Upper lobe of left lung (tissue), 6 donors: ENCODE measurements at regions not wholly inside any gene's neighbourhood (a gene's known extent, or its start where the extent isn't known, plus 50 kb on each side); places are given as distances from the start of the nearest gene placed in this dataset.

Experiments used
- ATAC-seq, 2 donors: fragments of 200-7000 bp; cut with Tn5 transposase; one replicate each; pipeline ENCODE4 v1.9.1; 2022; ENCODE audit warnings: mild to moderate bottlenecking in 2 of 2, moderate library complexity in 2 of 2; ENCODE audit not compliant: low FRiP score in 2 of 2
- DNase-seq, 2 donors: peaks; one replicate each; pipeline ENCODE4 v3.0.0-alpha.2; 2019 to 2020
- H3K27ac ChIP-seq, 4 donors: fragments of 200-600 bp; sonication (generic); one replicate each; pipeline ENCODE4 v1.5.1; 2016 to 2019
- H3K27me3 ChIP-seq, 4 donors: fragments of 200-600 bp; sonication (generic); one replicate each; pipeline ENCODE4 v1.5.1; 2017 to 2019
- H3K36me3 ChIP-seq, 4 donors: fragments of 200-600 bp; sonication (generic); one replicate each; pipeline ENCODE4 v1.5.1; 2016 to 2019
- H3K4me1 ChIP-seq, 4 donors: fragments of 200-600 bp; sonication (generic); one replicate each; pipeline ENCODE4 v1.5.1; 2018 to 2019
- H3K4me3 ChIP-seq, 4 donors: fragments of 200-600 bp; sonication (generic); one replicate each; pipeline ENCODE4 v1.5.1; 2017 to 2019; ENCODE audit warnings: mild to moderate bottlenecking in 2 of 4, moderate library complexity in 1 of 4
- H3K9me3 ChIP-seq, 4 donors: fragments of 200-600 bp; sonication (generic); one replicate each; pipeline ENCODE4 v1.5.1; 2018 to 2019
- EP300 ChIP-seq, 4 donors: sonication (generic); formaldehyde crosslinking; IDR thresholded peaks; one replicate each; pipeline ENCODE4 v1.5.1; 2017; ENCODE audit warnings: antibody characterized with exemption in 4 of 4, control low read depth in 2 of 4
- POLR2A ChIP-seq, 4 donors: fragments of 450-650 bp; IDR thresholded peaks; one replicate each; pipeline ENCODE4 v1.5.1; 2016 to 2017; ENCODE audit warnings: antibody characterized with exemption in 4 of 4, mild to moderate bottlenecking in 2 of 4
- POLR2AphosphoS5 ChIP-seq, 2 donors: sonication (generic); formaldehyde crosslinking; IDR thresholded peaks; one replicate each; pipeline ENCODE4 v1.5.1; 2017; ENCODE audit warnings: antibody characterized with exemption in 2 of 2
- WGBS, 2 donors: methylation state at CpG; one replicate each; pipeline ENCODE4 v1.1.5; 2017 to 2018; 5-methylcytosine and 5-hydroxymethylcytosine counted together
- TF ChIP-seq, protein P1 (sequence below), 6 experiments: fragments of 450-650 bp in 4 of 6; fragments of 200-600 bp in 2 of 6; sonication (generic) in 2 of 6; IDR thresholded peaks; one replicate each; pipeline ENCODE4 v1.5.1; 2016 to 2019; ENCODE audit warnings: antibody characterized with exemption in 6 of 6
- donor health status: DM: no; HTN: no; CAD: no; lungs with moderate emphysema.
- donor health status: DM: no; HTN: yes; CAD: no; lungs with severe emphysema.

DNA sequence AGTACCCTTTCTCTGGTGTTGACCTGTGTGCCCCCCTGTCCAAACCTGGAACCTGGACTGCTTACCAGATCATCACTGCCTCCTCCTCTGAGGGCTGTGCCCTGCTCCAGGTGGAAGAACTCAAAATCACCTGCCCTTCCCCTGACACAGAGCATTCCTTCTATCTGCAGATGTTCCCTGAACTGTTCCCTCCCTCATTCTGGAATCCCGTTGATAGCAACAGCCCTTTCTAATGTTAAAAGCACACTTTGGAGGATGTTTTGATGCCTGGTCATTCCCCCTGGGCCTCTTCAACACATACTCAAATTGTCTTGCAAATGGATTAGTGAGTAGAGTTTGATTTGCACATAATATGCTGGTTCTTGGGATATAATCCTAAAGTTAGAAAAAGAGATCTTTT lies 225.8 kb downstream of the FGF13 start:
- Histone ChIP-seq H3K4me3 (no peak overlapping the region), H3K27ac (no peak overlapping the region), H3K4me1 (no peaks in the 10 kb centered on the region), H3K36me3 (no peaks in the 10 kb centered on the region), H3K9me3 (no peaks in the 10 kb centered on the region), H3K27me3 (no peaks in the 10 kb centered on the region)
- ATAC-seq = no peak
- DNase-seq = no peak
- no peak for TF ChIP-seq POLR2AphosphoS5 (IDR thresholded peaks at IDR 0.05)
- TF ChIP-seq, protein P1, sequence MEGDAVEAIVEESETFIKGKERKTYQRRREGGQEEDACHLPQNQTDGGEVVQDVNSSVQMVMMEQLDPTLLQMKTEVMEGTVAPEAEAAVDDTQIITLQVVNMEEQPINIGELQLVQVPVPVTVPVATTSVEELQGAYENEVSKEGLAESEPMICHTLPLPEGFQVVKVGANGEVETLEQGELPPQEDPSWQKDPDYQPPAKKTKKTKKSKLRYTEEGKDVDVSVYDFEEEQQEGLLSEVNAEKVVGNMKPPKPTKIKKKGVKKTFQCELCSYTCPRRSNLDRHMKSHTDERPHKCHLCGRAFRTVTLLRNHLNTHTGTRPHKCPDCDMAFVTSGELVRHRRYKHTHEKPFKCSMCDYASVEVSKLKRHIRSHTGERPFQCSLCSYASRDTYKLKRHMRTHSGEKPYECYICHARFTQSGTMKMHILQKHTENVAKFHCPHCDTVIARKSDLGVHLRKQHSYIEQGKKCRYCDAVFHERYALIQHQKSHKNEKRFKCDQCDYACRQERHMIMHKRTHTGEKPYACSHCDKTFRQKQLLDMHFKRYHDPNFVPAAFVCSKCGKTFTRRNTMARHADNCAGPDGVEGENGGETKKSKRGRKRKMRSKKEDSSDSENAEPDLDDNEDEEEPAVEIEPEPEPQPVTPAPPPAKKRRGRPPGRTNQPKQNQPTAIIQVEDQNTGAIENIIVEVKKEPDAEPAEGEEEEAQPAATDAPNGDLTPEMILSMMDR (IDR thresholded peaks at IDR 0.05) = no peak
- TF ChIP-seq POLR2A (IDR thresholded peaks at IDR 0.05) = no peak
- TF ChIP-seq EP300 (IDR thresholded peaks at IDR 0.05) = no peak
- 12 to 13% methylated on average over 1 of the region's 1 CpG for WGBS, 2 donors

DNA sequence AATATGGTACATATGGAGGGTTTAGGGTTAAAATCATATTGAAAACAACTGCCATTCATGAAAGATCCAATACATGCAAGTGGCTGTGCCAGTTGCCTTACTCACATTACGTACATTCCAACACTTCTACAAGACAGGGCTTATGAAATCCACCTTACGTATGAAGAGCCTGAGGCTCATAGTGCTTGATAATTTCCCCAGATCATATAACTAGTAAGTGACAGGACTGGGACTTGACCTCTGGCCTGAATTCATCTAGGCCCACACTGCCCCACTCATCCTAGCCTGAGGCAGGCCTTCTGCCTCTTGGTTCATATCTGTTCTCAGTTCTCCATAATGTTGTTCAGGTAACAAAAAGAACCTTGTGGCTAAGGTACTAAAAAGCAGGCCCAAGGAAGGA lies 226.3 kb downstream of the FGF13 start:
- H3K4me1 ChIP-seq = no peaks in the 10 kb centered on the region
- H3K27me3 ChIP-seq = no peaks in the 10 kb centered on the region
- ATAC-seq = no peak
- H3K9me3 ChIP-seq = no peaks in the 10 kb centered on the region
- no peaks in the 10 kb centered on the region for H3K36me3 ChIP-seq
- H3K27ac ChIP-seq = no peak overlapping the region
- DNase-seq = no peak
- H3K4me3 ChIP-seq = no peak overlapping the region
- no peak for TF ChIP-seq EP300 (IDR thresholded peaks at IDR 0.05)
- TF ChIP-seq, protein P1 (IDR thresholded peaks at IDR 0.05) = no peak
- TF ChIP-seq POLR2A (IDR thresholded peaks at IDR 0.05) = no peak
- no peak for TF ChIP-seq POLR2AphosphoS5 (IDR thresholded peaks at IDR 0.05)
- WGBS, 2 donors = 83 to 89% methylated on average over 2 of the region's 2 CpGs

- H3K36me3 ChIP-seq = no peaks in the 10 kb centered on the region
- TF ChIP-seq, protein P1 (IDR thresholded peaks at IDR 0.05) = no peak
- TF ChIP-seq EP300 (IDR thresholded peaks at IDR 0.05) (no peak), POLR2A (IDR thresholded peaks at IDR 0.05) (no peak), POLR2AphosphoS5 (IDR thresholded peaks at IDR 0.05) (no peak)
- no peak overlapping the region for H3K27ac ChIP-seq
- no peaks in the 10 kb centered on the region for H3K4me1 ChIP-seq
- no peak overlapping the region for H3K4me3 ChIP-seq
- 74 to 100% methylated on average over 1 of the region's 1 CpG for WGBS, 2 donors
- ATAC-seq = no peak
- no peaks in the 10 kb centered on the region for H3K27me3 ChIP-seq
- no peaks in the 10 kb centered on the region for H3K9me3 ChIP-seq
- no peak for DNase-seq
Measured at GRCh38 chrX:138484451-138484850, 227.1 kb downstream of the FGF13 start.

DNA sequence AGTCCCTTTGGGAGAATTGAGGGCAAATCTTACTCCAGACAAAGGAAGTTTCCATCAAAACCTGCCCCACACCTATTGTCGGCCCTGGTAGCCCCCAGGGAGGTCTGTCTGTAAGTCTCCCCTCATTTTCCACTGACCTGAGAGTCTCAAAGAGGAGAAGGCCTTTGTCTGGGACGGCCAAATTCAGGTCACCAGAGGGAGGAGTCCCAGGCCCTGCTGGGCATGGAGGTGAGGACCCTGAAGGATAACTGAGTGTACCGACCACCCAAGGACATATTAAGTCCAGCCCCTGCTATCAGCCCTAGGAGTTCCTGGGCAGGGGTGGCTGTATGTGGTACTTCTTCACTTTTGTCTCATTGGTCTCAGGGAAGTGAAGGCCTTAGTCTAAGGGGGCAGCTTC lies 229.9 kb downstream of the FGF13 start:
- H3K27me3 ChIP-seq = no peaks in the 10 kb centered on the region
- no peaks in the 10 kb centered on the region for H3K36me3 ChIP-seq
- ATAC-seq (no peak), DNase-seq (no peak)
- 70% methylated on average over 3 of the region's 3 CpGs; no CpG with 5 or more reads in 1 of the 2 donors for WGBS, 2 donors
- H3K9me3 ChIP-seq = no peaks in the 10 kb centered on the region
- H3K4me1 ChIP-seq = no peaks in the 10 kb centered on the region
- H3K27ac ChIP-seq = no peak overlapping the region
- no peak overlapping the region for H3K4me3 ChIP-seq
- no peak for TF ChIP-seq EP300 (IDR thresholded peaks at IDR 0.05)
- TF ChIP-seq, protein P1 (IDR thresholded peaks at IDR 0.05) = no peak
- TF ChIP-seq POLR2AphosphoS5 (IDR thresholded peaks at IDR 0.05) = no peak
- TF ChIP-seq POLR2A (IDR thresholded peaks at IDR 0.05) = no peak

GRCh38 chrX:138463476-138463875 lies 248.0 kb downstream of the FGF13 start:
- ATAC-seq (no peak), DNase-seq (no peak)
- no peak for TF ChIP-seq POLR2A (IDR thresholded peaks at IDR 0.05)
- TF ChIP-seq POLR2AphosphoS5 (IDR thresholded peaks at IDR 0.05) = no peak
- TF ChIP-seq, protein P1 (IDR thresholded peaks at IDR 0.05) = no peak
- no peak for TF ChIP-seq EP300 (IDR thresholded peaks at IDR 0.05)
- Histone ChIP-seq H3K27me3 (no peaks in the 10 kb centered on the region), H3K27ac (no peak overlapping the region), H3K4me1 (no peaks in the 10 kb centered on the region), H3K36me3 (no peaks in the 10 kb centered on the region), H3K4me3 (no peak overlapping the region), H3K9me3 (peaks cover 0 to 3% (median 0%) of the 10 kb centered on the region in 4 donors)
- WGBS, 2 donors = 78 to 100% methylated on average over 1 to 4 of the region's 4 CpGs
